PC-9 (cell line): ENCODE measurements at regions not wholly inside any gene's neighbourhood (a gene's known extent, or its start where the extent isn't known, plus 50 kb on each side); places are given as distances from the start of the nearest gene placed in this dataset.

Experiments
- BruUV-seq: library from RNA; stranded (reverse); fragments of 400-500 nt; replicated peaks from 2 replicates; lab custom pipeline; 2021; lab: Mats Ljungman, UMichigan
- CTCF ChIA-PET: fragments of 300-600 bp; sonication (Branson Sonifier 250); formaldehyde crosslinking; loops from one replicate; lab custom pipeline; 2022; ENCODE audit warnings: antibody characterized with exemption; lab: Charles Lee
- POLR2A ChIA-PET: fragments of 300-600 bp; sonication (Branson Sonifier 250); formaldehyde crosslinking; loops from one replicate; lab custom pipeline; 2022; ENCODE audit warnings: antibody characterized with exemption; ENCODE audit not compliant: unreplicated experiment; lab: Charles Lee
- DNase-seq, 2 experiments: peaks; one replicate each; pipeline versions ENCODE4 v3.0.0 to v3.0.0-alpha.2; 2015 to 2022; ENCODE audit warnings: mixed read lengths in 1 of 2
- H2AFZ ChIP-seq: fragments of 200-600 bp; sonication (generic); 2 replicates; pipeline ENCODE4 v1.8.1; 2017; ENCODE audit warnings: antibody characterized with exemption
- H3F3A ChIP-seq: fragments of 200-600 bp; sonication (generic); 2 replicates; pipeline ENCODE4 v1.8.1; 2017; ENCODE audit warnings: antibody characterized with exemption, mild to moderate bottlenecking, low read depth; ENCODE audit not compliant: insufficient read depth
- H3K27ac ChIP-seq: fragments of 200-600 bp; sonication (generic); 2 replicates; pipeline ENCODE4 v1.6.1; 2016; ENCODE audit warnings: mixed run types
- H3K27me3 ChIP-seq: fragments of 200-600 bp; sonication (generic); 2 replicates; pipeline ENCODE4 v1.6.1; 2016; ENCODE audit warnings: low read depth, mixed run types; ENCODE audit not compliant: insufficient read depth
- H3K36me3 ChIP-seq: fragments of 200-600 bp; sonication (generic); 2 replicates; pipeline ENCODE4 v1.6.1; 2016; ENCODE audit warnings: low read depth, mixed run types
- H3K4me1 ChIP-seq: fragments of 200-600 bp; sonication (generic); replicated peaks from 2 replicates; pipeline ENCODE4 v1.6.1; 2016; ENCODE audit warnings: mixed run types; ENCODE audit not compliant: insufficient read depth
- H3K4me2 ChIP-seq: fragments of 200-600 bp; sonication (generic); 2 replicates; pipeline ENCODE4 v1.6.1; 2017; ENCODE audit warnings: mixed run types
- H3K4me3 ChIP-seq: fragments of 200-600 bp; sonication (generic); 2 replicates; pipeline ENCODE4 v1.6.1; 2016; ENCODE audit warnings: mixed run types
- H3K79me2 ChIP-seq: fragments of 200-600 bp; sonication (generic); 2 replicates; pipeline ENCODE4 v1.6.1; 2017; ENCODE audit warnings: low read depth, mixed run types
- H3K9me2 ChIP-seq: fragments of 200-600 bp; sonication (generic); 2 replicates; pipeline ENCODE4 v1.8.1; 2017; ENCODE audit warnings: mild to moderate bottlenecking; ENCODE audit not compliant: insufficient read depth
- H3K9me3 ChIP-seq: fragments of 200-600 bp; sonication (generic); 2 replicates; pipeline ENCODE4 v1.8.1; 2016; ENCODE audit warnings: low read depth; ENCODE audit not compliant: insufficient read depth
- H4K20me1 ChIP-seq: fragments of 200-600 bp; sonication (generic); 2 replicates; pipeline ENCODE4 v1.8.1; 2017; ENCODE audit not compliant: insufficient read depth
- EZH2 ChIP-seq: fragments of 200-600 bp; sonication (generic); IDR thresholded peaks from 2 replicates; pipeline ENCODE4 v1.8.0; 2017; ENCODE audit warnings: antibody characterized with exemption, low read depth
- intact Hi-C: fragments of 100-400 bp; cut with micrococcal nuclease; formaldehyde crosslinking; loops from one replicate; pipeline ENCODE4 v1.10.0; 2022; ENCODE audit not compliant: unreplicated experiment
- TF ChIP-seq, protein P1 (sequence below): fragments of 200-600 bp; sonication (generic); conservative IDR thresholded peaks from 2 replicates; pipeline ENCODE4 v1.6.1; 2017; ENCODE audit warnings: mixed run types, antibody characterized with exemption, mild to moderate bottlenecking, moderate library complexity

DNA sequence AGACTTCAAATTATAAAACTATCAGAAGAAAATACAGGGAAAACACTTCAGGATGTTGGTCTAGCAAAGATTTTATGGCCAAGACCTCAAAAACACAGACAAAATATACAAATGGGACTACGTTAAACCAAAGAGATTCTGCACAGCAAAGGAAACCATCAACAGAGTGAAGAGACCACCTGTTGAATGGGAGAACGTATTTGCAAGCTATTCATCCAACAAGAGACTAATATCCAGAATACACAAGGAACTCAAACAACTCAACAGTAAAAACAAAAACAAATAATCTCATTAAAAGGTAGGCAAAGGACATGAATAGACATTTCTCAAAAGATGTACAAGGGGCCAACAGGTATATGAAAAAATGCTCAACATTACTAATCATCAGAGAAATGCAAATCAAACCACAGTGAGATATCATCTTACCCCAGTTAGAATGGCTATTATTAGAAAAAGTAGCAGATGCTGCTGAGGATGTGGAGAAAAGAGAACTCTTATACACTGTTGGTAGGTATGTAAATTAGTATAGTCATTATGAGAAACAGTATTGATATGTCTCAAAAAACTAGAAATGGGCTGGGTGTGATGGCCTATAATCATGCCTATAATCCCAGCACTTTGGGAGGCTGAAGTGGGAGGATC is 112.6 kb downstream of the LRIG2 start:
- CTCF ChIA-PET, result no interaction called here
- BruUV-seq, result no TSS peak
- Histone ChIP-seq H3K4me2 (no peak overlapping the region), H3K9me2 (0 out of 2 replicates have a peak, but pooled peaks cover 5% of the 10 kb centered on the region), H2AFZ (no peak overlapping the region), H3K4me3 (no peak overlapping the region), H4K20me1 (no peaks in the 10 kb centered on the region), H3F3A (peaks cover under 1% of the 10 kb centered on the region; the same call in 1 of the 2 replicates), H3K9me3 (no peaks in the 10 kb centered on the region), H3K4me1 (peaks cover 1% of the 10 kb centered on the region), H3K27me3 (no peaks in the 10 kb centered on the region), H3K79me2 (no peaks in the 10 kb centered on the region), H3K27ac (no peak overlapping the region), H3K36me3 (no peaks in the 10 kb centered on the region)
- intact Hi-C loops, result no loop called here
- POLR2A ChIA-PET, result no interaction called here
- no peak for DNase-seq
- TF ChIP-seq EZH2, result no peak
- TF ChIP-seq, protein P1, sequence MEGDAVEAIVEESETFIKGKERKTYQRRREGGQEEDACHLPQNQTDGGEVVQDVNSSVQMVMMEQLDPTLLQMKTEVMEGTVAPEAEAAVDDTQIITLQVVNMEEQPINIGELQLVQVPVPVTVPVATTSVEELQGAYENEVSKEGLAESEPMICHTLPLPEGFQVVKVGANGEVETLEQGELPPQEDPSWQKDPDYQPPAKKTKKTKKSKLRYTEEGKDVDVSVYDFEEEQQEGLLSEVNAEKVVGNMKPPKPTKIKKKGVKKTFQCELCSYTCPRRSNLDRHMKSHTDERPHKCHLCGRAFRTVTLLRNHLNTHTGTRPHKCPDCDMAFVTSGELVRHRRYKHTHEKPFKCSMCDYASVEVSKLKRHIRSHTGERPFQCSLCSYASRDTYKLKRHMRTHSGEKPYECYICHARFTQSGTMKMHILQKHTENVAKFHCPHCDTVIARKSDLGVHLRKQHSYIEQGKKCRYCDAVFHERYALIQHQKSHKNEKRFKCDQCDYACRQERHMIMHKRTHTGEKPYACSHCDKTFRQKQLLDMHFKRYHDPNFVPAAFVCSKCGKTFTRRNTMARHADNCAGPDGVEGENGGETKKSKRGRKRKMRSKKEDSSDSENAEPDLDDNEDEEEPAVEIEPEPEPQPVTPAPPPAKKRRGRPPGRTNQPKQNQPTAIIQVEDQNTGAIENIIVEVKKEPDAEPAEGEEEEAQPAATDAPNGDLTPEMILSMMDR, result no peak

DNA sequence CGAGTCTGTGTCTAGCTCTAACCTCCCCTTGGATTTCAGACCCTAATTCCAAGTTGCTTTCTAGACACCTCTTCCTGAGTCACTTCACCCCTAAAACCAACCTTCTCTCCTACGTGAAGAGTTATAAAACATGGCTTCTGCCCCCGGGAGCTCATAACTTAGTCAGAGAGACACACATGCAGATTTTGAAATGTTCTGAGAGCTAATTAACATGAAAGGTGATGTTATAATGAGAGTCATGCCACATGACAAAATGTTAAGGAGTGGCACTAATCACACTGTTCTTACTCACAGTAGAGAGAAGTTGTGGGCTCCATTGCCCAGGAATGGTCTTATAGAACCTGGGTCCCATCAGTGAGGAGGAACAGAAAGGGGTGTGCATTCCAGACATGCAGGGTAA is 117.1 kb downstream of the LRIG2 start:
- Histone ChIP-seq H3K9me2 (no peaks in the 10 kb centered on the region), H3F3A (peaks cover 15% of the 10 kb centered on the region), H3K9me3 (peaks cover 3% of the 10 kb centered on the region; the same call in 1 of the 2 replicates), H3K27me3 (no peaks in the 10 kb centered on the region), H2AFZ (no peak overlapping the region), H3K36me3 (no peaks in the 10 kb centered on the region), H3K4me2 (no peak overlapping the region), H4K20me1 (no peaks in the 10 kb centered on the region), H3K27ac (no peak overlapping the region), H3K79me2 (no peaks in the 10 kb centered on the region), H3K4me1 (peaks cover 18% of the 10 kb centered on the region), H3K4me3 (no peak overlapping the region)
- intact Hi-C loops, result loop anchor here (10.0 kb wide), 1 partner anchor 135 kb away; no protein-coding TSS in a partner anchor
- POLR2A ChIA-PET, result no interaction called here
- BruUV-seq, result no TSS peak
- no peak for DNase-seq
- CTCF ChIA-PET, result no interaction called here
- TF ChIP-seq, protein P1, result no peak
- no peak for TF ChIP-seq EZH2

DNA sequence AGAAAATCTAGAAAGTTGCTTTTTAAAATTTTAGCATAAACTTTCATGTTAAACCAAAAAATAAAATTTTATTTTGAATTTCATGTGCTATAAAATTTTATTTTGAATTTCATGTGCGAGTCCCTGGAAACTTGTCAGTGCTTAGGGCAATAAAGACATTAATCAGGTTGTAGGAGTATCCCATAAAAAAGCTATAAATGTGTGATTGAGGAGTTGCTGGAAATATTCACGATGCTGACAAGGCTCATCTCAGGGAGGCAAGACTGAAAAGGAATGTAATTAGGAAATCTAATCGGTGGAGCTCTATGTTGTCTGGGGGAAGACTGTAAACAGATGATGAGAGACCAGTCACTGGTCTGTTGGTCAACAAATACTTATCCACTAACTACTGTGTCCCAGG is 117.9 kb downstream of the LRIG2 start:
- H3K9me2 ChIP-seq, result no peaks in the 10 kb centered on the region
- no peaks in the 10 kb centered on the region for H3K79me2 ChIP-seq
- POLR2A ChIA-PET, result no interaction called here
- no peak for DNase-seq
- H3K4me1 ChIP-seq, result peaks cover 18% of the 10 kb centered on the region
- TF ChIP-seq EZH2, result no peak
- TF ChIP-seq, protein P1, result no peak
- CTCF ChIA-PET, result no interaction called here
- H3K36me3 ChIP-seq, result no peaks in the 10 kb centered on the region
- no peaks in the 10 kb centered on the region for H4K20me1 ChIP-seq
- peaks cover 15% of the 10 kb centered on the region for H3F3A ChIP-seq
- H2AFZ ChIP-seq, result peak overlapping the region; percentile 74
- H3K27me3 ChIP-seq, result no peaks in the 10 kb centered on the region
- BruUV-seq, result TSS peak; percentile 93
- peak overlapping the region; percentile 67 for H3K4me2 ChIP-seq
- peak overlapping the region; percentile 48 for H3K4me3 ChIP-seq
- intact Hi-C loops, result loop anchor here (10.0 kb wide), 1 partner anchor 134 kb away; no protein-coding TSS in a partner anchor
- peak overlapping the region; percentile 86 for H3K27ac ChIP-seq
- peaks cover 3% of the 10 kb centered on the region; the same call in 1 of the 2 replicates for H3K9me3 ChIP-seq
